T-helper 2 cell treated with Interferon-gamma antibody and Interleukin-4, amounts not matched to agents 5 μg/mL and 100 μg/mL, for 36 hours (primary cell): ENCODE measurements at regions not wholly inside any gene's neighbourhood (a gene's known extent, or its start where the extent isn't known, plus 50 kb on each side); places are given as distances from the start of the nearest gene placed in this dataset.
A peak's percentile ranks its signal among the peaks of the same experiment; 100 is the strongest.
"Not testable (repeated sequence)": the region's sequence is repeated elsewhere in the genome, so short reads cannot be mapped to it uniquely, and the experiment has no call there.

ENCODE experiments used
- DNase-seq: peaks from one replicate; pipeline ENCODE4 v3.0.0; 2021; ENCODE audit warnings: low spot score
- H3K27ac Mint-ChIP-seq: one replicate; pipeline ENCODE4 v1.8.0; 2021; ENCODE audit warnings: mild to moderate bottlenecking, mixed read lengths
- H3K27me3 Mint-ChIP-seq: one replicate; pipeline ENCODE4 v1.8.0; 2021; ENCODE audit warnings: low read depth, mixed read lengths
- H3K36me3 Mint-ChIP-seq: one replicate; pipeline ENCODE4 v1.8.0; 2021; ENCODE audit warnings: low read depth, mixed read lengths
- H3K4me1 Mint-ChIP-seq: one replicate; pipeline ENCODE4 v1.8.0; 2021; ENCODE audit warnings: low read depth, mixed read lengths
- H3K4me3 Mint-ChIP-seq: one replicate; pipeline ENCODE4 v1.8.0; 2022; ENCODE audit warnings: mild to moderate bottlenecking, moderate library complexity, mixed read lengths
- H3K9me3 Mint-ChIP-seq: one replicate; pipeline ENCODE4 v1.8.0; 2021; ENCODE audit warnings: mixed read lengths

DNA sequence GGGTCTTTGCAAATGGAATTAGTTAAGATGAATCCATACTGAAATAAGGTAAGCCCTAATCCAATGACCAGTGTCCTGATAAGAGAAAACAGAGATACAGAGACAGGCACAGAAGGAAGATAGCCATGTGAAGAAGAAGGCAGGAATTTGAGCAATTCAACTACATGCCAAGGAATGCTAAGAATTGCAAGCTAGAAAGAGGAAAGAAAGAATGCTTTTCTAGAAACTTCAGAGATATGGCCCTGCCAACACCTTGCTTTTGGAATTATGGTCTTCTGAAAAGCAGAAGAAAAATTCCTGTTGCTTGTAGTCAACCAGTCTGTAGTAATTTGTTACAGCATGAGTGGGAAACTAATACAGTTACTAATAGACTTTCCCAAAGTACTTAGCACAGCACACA is 111.3 kb downstream of the SLC17A6 start:
- no peak for DNase-seq
- no peaks in the 10 kb centered on the region for H3K36me3 Mint-ChIP-seq
- H3K4me3 Mint-ChIP-seq: no peak overlapping the region
- H3K9me3 Mint-ChIP-seq: no peaks in the 10 kb centered on the region
- H3K27me3 Mint-ChIP-seq: no peaks in the 10 kb centered on the region
- no peak overlapping the region for H3K27ac Mint-ChIP-seq
- H3K4me1 Mint-ChIP-seq: no peaks in the 10 kb centered on the region

DNA sequence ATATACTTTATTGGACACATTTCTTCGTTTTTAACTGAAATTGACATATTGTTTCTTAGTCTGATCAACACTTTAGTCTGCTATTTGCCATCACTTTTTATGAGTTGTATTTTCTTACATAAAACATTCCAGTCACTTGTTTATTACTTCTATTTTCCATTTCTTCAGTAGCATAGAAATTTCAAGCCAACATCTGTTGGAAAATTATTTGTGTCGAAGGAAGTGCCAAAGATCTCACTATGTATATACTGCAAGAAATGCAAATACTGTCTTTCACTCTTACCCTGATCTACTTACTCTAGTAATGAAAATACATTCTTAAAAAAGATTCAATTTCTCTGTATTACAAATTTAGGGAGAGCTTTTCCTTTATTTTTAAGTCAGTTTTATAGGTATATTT is 105.9 kb downstream of the SLC17A6 start:
- Mint-ChIP-seq H3K27me3 (no peaks in the 10 kb centered on the region), H3K27ac (no peak overlapping the region), H3K9me3 (no peaks in the 10 kb centered on the region), H3K4me3 (no peak overlapping the region), H3K4me1 (no peaks in the 10 kb centered on the region), H3K36me3 (no peaks in the 10 kb centered on the region)
- no peak for DNase-seq

DNA sequence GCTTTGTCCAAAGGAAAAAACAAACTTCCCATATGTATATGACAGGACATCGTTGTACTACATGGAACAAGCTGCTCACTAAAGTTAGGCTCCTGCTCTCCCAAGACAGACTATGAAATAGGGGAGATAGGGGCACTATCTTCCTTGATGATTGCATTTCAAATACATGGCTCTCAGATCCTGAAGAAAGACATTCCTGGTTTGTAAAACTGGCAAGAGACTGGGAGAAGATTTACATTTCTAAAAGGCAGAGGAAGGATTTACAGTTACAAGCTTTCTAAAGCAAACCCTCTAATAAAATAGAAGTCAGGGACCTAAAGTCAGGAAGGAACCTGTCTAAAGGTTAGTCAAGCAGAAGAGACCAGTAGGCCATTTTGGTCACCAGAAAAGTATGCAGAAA is 103.7 kb downstream of the SLC17A6 start:
- no peak for DNase-seq
- Mint-ChIP-seq H3K27me3 (no peaks in the 10 kb centered on the region), H3K4me3 (no peak overlapping the region), H3K36me3 (no peaks in the 10 kb centered on the region), H3K9me3 (no peaks in the 10 kb centered on the region), H3K4me1 (no peaks in the 10 kb centered on the region), H3K27ac (no peak overlapping the region)

DNA sequence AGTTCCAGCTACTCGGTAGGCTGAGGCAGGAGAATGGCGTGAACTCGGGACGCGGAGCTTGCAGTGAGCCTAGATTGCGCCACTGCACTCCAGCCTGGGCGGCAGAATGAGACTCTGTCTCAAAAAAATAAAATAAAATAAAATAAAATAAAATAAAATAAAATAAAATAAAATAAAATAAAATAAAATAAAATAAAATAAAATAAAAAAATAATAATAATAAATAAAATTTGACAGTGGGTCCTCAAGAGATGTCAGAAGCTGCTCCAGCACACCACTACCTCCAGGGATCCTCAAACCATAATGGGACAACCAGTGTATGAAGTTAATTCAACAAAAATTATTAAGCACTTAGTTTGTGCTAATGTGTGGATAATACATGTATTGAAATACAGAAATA is 97.4 kb downstream of the SLC17A6 start:
- peaks cover 20% of the 10 kb centered on the region for H3K27me3 Mint-ChIP-seq
- not testable (repeated sequence) for H3K4me3 Mint-ChIP-seq, H3K9me3 Mint-ChIP-seq, H3K27ac Mint-ChIP-seq, H3K36me3 Mint-ChIP-seq, DNase-seq, H3K4me1 Mint-ChIP-seq

DNA sequence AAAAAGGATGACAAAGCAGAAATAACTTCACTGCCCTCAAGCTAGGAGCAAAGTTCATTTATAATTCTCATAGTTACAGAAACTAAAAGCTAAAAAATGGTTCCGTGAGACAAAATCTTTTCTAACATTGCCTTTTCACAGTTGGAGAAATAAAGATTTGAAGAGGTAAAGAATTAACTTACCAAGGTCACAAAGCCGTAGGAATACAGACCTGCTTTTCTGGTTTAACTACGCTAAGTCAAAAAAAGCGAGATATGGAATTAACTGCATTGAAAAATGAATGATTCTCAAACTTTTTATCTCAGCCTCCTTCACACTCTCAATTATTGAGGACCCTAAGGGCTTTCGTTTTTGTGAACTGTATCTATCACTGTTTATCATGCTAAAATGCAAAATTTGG is 95.3 kb downstream of the SLC17A6 start:
- H3K36me3 Mint-ChIP-seq: no peaks in the 10 kb centered on the region
- no peaks in the 10 kb centered on the region for H3K4me1 Mint-ChIP-seq
- peaks cover 20% of the 10 kb centered on the region for H3K27me3 Mint-ChIP-seq
- no peak overlapping the region for H3K4me3 Mint-ChIP-seq
- no peak for DNase-seq
- H3K27ac Mint-ChIP-seq: no peak overlapping the region
- H3K9me3 Mint-ChIP-seq: no peaks in the 10 kb centered on the region

DNA sequence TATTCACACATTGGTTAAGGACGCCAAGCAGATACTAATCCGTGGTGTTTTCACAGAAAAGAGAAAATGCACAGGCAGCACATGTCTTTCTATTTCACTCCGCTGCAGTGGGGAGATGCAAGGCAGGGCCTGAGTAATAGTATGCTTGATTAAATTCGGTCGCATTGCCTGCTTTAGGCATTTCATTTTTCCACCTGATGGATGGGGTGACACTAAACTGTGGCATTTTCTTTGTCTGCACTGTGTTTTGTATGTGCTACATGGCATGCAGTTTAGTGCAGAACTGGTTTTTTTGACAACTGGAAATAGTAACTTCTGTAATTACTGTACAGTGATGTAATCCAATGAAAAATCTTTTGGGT is 94.9 kb downstream of the SLC17A6 start:
- Mint-ChIP-seq H3K4me1 (no peaks in the 10 kb centered on the region), H3K27ac (no peak overlapping the region), H3K4me3 (peak overlapping the region; percentile 15), H3K9me3 (no peaks in the 10 kb centered on the region), H3K27me3 (peaks cover 20% of the 10 kb centered on the region), H3K36me3 (no peaks in the 10 kb centered on the region)
- DNase-seq: no peak

DNA sequence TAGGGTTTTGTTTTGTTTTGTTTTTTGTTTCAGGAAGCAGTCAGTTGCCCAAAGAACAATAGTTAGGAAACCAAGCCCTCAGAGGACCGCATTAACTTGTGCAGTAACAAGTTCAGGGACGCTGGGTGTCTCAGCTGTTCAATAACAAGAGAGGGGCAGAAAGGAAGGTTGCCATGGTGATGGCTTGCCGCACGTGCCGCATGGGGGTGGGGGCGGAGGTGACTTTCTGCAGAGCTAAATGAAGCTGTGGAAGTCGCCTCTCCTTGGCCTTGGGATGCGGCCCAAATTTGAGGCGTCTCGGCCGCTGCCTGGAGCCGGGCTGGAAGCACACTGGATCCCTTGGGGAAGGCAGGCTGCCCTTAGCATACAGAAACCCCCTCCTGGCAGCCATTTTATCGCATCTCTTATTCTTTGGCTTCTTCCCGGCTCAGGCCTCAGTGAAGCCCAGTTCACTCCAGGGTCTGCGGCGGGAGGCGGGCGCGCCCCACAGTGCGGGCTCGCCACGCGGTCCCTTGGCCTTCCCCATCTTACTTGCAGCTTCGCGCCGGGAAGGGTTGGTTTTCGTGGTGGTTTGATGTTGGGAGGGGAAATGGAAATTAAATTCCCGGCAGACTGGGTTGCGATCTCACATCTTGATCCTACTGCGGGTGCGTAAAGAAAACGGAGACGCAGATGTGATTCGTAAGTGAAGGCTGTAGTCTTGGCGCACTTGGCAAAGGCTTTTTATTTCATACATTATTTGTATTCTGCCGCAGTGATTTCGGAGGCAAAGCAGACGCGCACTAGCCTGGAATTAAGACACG is 94.3 kb downstream of the SLC17A6 start:
- Mint-ChIP-seq H3K36me3 (no peaks in the 10 kb centered on the region), H3K4me1 (no peaks in the 10 kb centered on the region), H3K9me3 (no peaks in the 10 kb centered on the region), H3K27me3 (peaks cover 20% of the 10 kb centered on the region), H3K27ac (no peak overlapping the region), H3K4me3 (peak overlapping the region; percentile 30)
- DNase-seq: no peak

DNA sequence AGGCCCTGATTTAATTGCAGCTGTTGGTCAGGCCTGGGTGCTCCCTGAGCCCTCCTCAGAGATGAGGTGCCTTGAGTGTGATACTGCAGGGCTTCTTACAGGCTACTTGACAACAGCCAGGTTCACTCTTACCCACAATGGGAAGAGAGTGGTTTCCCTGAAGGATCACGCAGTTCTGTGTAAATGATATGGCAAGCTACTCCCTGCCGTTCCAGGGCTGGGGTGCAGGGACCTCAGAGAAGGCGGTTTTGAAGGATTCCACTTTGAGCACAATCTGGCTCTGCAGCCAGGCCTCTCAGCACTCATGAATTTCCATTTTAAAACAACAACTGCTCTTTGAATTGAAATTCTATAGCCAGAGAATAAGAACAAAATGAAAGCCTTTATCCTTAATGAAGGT is 92.9 kb downstream of the SLC17A6 start:
- H3K27ac Mint-ChIP-seq: no peak overlapping the region
- DNase-seq: no peak
- H3K4me3 Mint-ChIP-seq: no peak overlapping the region
- H3K9me3 Mint-ChIP-seq: no peaks in the 10 kb centered on the region
- H3K36me3 Mint-ChIP-seq: no peaks in the 10 kb centered on the region
- H3K4me1 Mint-ChIP-seq: no peaks in the 10 kb centered on the region
- peaks cover 20% of the 10 kb centered on the region for H3K27me3 Mint-ChIP-seq

DNA sequence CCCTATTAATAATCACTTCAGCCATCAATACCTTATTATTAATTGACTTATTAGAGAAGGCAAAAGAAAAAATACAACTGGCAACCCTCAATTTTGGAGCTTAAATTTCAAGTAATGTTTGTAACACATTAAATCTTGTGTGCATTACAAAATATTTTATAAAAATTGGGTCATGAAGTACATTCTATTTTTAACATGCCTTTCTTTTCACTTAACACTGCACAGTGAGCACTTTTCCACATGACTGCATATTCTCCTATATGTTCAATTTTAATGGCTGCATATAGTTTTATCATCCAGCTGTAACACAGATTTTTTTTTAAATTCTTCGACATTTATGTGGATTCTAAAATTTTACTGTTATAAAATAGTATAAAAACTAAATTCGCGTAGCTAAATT is 92.5 kb downstream of the SLC17A6 start:
- Mint-ChIP-seq H3K4me3 (no peak overlapping the region), H3K27ac (no peak overlapping the region), H3K4me1 (no peaks in the 10 kb centered on the region), H3K36me3 (no peaks in the 10 kb centered on the region), H3K9me3 (no peaks in the 10 kb centered on the region), H3K27me3 (peaks cover 20% of the 10 kb centered on the region)
- no peak for DNase-seq

DNA sequence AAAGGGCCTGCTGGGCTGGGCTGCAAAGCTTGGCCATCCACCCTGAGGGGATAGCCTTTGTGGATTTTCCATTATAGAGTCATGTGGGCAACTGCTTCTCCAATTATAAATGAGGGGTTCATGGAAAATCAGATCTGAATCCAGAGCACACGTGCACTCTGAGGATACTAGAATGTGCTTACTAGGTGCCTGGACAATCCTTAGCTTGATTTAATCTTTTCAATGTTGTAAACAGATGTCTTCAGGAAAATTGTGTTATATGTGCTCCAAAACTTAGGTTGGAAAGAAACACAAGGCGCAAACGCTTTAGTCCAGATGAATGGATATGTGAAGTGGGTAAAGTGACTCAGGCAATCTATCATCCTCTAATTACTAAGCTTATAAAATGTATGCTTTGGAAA is 92.0 kb downstream of the SLC17A6 start:
- no peak overlapping the region for H3K4me3 Mint-ChIP-seq
- H3K9me3 Mint-ChIP-seq: no peaks in the 10 kb centered on the region
- H3K4me1 Mint-ChIP-seq: no peaks in the 10 kb centered on the region
- no peaks in the 10 kb centered on the region for H3K36me3 Mint-ChIP-seq
- peaks cover 20% of the 10 kb centered on the region for H3K27me3 Mint-ChIP-seq
- DNase-seq: no peak
- H3K27ac Mint-ChIP-seq: no peak overlapping the region
